SH-SY5Y (cell line): ENCODE measurements at regions not wholly inside any gene's neighbourhood (a gene's known extent, or its start where the extent isn't known, plus 50 kb on each side); places are given as distances from the start of the nearest gene placed in this dataset.

ENCODE experiments used
- GATA2 ChIP-seq: IDR thresholded peaks from 2 replicates; pipeline ENCODE4 v1.6.1; 2011; ENCODE audit warnings: mild to moderate bottlenecking, low read depth, low read length
- GATA3 ChIP-seq: IDR thresholded peaks from 2 replicates; pipeline ENCODE4 v1.6.1; 2011; ENCODE audit warnings: low read depth, mild to moderate bottlenecking, low read length, moderate library complexity

GRCh38 chr3:154678041-154678654 is 248.2 kb upstream of the GPR149 start:
- TF ChIP-seq GATA2 (peak; percentile 75), GATA3 (peak; percentile 89)

DNA sequence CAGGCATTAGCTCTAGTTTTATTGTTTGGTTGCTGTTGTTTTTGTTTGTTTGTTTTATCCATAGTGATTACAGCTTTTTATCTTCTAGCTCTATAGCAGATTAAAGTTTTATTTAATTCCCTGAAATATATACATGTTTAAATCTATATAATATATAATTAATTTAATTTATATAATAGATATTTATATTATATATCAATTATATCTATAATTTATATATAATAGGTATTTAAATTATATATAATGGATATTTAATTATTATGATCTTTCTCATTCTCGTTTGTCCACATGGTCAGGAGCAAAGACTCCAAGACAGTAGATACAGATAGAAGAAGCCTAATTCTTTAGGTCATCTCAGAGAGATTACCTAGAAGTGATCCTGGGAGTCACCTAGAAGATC is 238.8 kb upstream of the GPR149 start:
- TF ChIP-seq GATA2 (no peak), GATA3 (no peak)

GRCh38 chr3:154668187-154668586 is 238.2 kb upstream of the GPR149 start:
- TF ChIP-seq GATA2, result no peak
- TF ChIP-seq GATA3, result no peak

DNA sequence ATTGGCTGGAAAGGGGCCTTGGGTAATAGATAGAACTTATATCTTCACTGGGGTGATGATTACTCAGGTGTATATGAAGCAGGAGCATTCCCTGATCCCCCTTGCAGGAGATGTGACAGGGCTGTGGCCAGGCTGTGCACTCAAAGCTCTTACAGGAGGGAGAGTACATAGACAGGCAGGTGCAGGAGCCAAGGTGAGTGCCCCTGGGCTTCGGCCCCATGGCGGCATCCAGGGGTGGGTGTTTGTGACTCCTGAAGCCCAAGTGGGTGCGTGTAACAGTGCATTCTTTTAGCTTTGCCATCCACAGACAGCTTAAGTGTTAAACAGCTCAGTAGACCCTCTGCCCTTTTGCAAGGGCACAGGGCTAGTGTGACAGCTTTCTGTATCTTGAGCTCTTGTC is 236.6 kb upstream of the GPR149 start:
- TF ChIP-seq GATA3 (no peak), GATA2 (no peak)

GRCh38 chr3:154664714-154665113 is 234.7 kb upstream of the GPR149 start:
- TF ChIP-seq GATA3, result no peak
- no peak for TF ChIP-seq GATA2

DNA sequence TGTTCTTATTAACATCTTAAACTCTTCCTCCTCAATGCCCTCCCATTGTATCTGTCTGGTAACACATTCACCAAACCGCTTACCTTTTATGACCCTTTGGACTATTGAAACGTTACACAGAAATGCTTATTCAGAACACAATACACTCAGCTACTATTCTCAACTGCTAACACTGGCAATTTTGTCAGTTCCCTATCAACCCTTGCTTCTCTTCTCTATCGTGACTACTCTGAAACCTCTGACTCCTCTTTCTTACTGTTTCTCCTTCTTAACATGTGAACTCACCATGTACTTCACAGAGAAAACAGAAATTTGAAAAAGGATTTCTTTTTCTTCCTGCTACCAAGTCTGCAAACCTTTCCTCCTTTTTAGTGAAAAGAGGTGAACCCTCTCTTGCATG is 232.9 kb upstream of the GPR149 start:
- TF ChIP-seq GATA3 (no peak), GATA2 (no peak)

- TF ChIP-seq GATA3 (no peak), GATA2 (no peak)
Measured at GRCh38 chr3:154660811-154661210, 230.8 kb upstream of the GPR149 start.

DNA sequence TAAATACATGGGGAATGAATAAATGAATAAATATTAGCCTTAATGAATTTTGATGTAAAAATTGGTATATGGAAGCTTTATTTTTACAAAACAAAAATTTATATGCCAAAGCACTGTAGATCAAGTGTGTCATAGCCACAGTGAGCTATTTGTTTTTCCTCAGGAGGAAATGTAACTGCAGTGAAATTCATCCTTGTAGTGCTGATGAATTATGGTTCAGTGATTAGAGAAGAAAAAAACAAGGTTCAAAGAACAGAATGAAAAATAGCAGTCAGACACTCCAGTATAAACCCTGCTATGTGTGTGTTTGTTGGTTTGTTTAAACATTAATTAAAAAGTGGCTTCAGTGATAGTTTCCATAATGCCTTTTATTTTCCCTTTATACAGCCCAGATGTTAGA is 228.0 kb upstream of the GPR149 start:
- TF ChIP-seq GATA2, result no peak
- TF ChIP-seq GATA3, result no peak

DNA sequence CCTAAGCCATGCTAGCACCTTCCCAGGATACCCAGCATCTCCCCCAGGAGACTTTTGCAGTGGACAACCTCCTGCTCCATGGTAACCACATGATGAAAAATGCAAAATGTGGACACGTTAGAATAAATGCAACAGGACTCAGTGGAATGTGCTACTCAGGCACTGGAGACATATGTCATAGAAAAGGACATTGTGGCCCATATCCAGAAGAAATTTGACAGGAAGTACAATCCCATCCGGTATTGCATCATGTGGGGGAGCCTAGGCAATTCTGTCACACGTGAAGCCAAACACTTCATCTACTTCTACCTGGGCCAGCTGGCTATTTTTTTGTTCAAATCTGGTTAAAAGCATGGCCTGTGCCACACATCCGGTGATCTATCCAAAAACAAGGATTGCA is 227.2 kb upstream of the GPR149 start:
- TF ChIP-seq GATA2, result no peak
- no peak for TF ChIP-seq GATA3

- TF ChIP-seq GATA2 (no peak), GATA3 (no peak)
Measured at GRCh38 chr3:154656486-154656885, 226.5 kb upstream of the GPR149 start.

- TF ChIP-seq GATA3 (no peak), GATA2 (no peak)
Measured at GRCh38 chr3:154642145-154642544, 212.2 kb upstream of the GPR149 start.

- no peak for TF ChIP-seq GATA3
- TF ChIP-seq GATA2, result no peak
Measured at GRCh38 chr3:154625756-154626155, 195.8 kb upstream of the GPR149 start.

DNA sequence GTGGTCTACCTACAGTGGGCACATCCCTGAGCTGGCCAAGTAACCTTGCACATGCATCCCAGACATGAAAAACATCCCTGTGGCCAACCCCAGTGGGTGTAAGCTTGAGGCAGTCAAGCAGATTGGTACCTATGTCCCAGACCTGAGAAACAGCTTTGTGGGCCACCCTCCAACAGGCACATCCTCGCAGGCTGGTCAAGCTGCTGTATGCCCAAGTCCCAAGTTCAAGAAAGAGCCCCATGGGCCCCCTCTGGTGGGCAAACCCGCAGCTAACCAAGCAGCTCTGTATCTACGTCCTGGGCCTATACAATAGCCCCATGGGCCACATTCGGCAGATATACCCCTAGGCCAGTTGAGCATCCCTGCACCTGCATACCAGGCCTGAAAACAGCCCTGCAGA is 186.3 kb upstream of the GPR149 start:
- TF ChIP-seq GATA2, result no peak
- no peak for TF ChIP-seq GATA3

- TF ChIP-seq GATA3 (no peak), GATA2 (no peak)
Measured at GRCh38 chr3:154615471-154615870, 185.5 kb upstream of the GPR149 start.

DNA sequence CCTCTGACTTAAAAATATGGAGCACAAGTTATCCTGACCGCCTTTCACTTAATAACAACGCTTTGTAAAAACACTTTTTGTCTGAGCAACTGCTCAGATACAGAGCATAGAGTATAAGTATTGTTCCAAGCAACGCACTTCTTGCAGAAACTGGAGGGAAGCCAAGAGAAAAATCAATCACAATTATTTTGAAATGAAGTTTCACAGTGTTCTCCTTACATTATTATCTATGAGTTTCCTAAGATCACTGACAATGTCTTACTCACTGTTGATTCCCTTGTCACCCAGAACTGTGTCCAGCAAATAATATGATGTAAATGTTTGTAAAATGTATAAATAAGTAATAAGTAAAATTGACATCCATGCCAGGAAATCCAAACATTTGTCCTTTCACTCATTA is 184.6 kb upstream of the GPR149 start:
- no peak for TF ChIP-seq GATA2
- TF ChIP-seq GATA3, result no peak

DNA sequence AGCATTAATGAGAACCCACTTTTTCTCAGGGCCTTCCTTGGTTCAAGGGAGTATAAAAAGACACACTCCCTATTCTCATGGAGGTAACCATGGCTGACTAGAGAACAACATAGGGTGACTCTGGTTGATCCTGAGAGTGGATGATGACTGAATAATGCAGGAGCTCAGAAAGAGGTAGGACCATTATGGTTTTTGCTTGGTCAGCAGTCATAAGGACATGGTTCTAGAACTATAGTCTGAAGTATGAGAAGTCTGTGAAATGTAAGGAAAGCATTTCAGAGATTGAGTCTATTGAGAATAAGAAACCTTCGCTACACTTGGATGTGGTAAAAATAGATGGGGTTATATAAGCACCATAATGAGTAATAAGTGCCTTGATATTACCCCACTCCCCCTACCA is 184.1 kb upstream of the GPR149 start:
- TF ChIP-seq GATA3, result no peak
